HEK293 (cell line): ENCODE measurements at regions not wholly inside any gene's neighbourhood (a gene's known extent, or its start where the extent isn't known, plus 50 kb on each side); places are given as distances from the start of the nearest gene placed in this dataset.

Source experiments
- CTCF ChIA-PET: fragments of 350-600 bp; formaldehyde crosslinking; extraction: SDS; loops from one replicate; lab custom pipeline; 2021; ENCODE audit warnings: antibody characterized with exemption; lab: Yijun Ruan, JAX
- POLR2A ChIA-PET: fragments of 300-600 bp; formaldehyde crosslinking; extraction: SDS; loops from one replicate; lab custom pipeline; 2020; ENCODE audit warnings: antibody characterized with exemption, inconsistent platforms; lab: Yijun Ruan, JAX
- H3K27ac ChIP-seq: fragments of 200-500 bp; sonication (Bioruptor generic); 2 replicates; pipeline ENCODE4 v1.5.1; 2014; ENCODE audit warnings: low read depth, low read length, control low read depth, inconsistent platforms; ENCODE audit errors: extremely low read depth
- H3K36me3 ChIP-seq, 2 experiments: fragments of 200-500 bp in 1 of 2; sonication (Bioruptor generic) in 1 of 2; 1 replicate in 1 of 2; 2 replicates in 1 of 2; pipeline ENCODE4 v1.5.1; 2014 to 2017; ENCODE audit warnings: inconsistent platforms in 2 of 2, low read length in 2 of 2; ENCODE audit not compliant: control insufficient read depth in 2 of 2, insufficient read depth in 1 of 2
- H3K4me1 ChIP-seq: fragments of 200-500 bp; sonication (Bioruptor generic); 2 replicates; pipeline ENCODE4 v1.5.1; 2014; ENCODE audit warnings: mild to moderate bottlenecking, low read length, inconsistent platforms; ENCODE audit not compliant: control insufficient read depth, insufficient read depth
- H3K4me3 ChIP-seq: 2 replicates; pipeline ENCODE4 v1.5.1; 2011; ENCODE audit warnings: low read depth, mild to moderate bottlenecking, control low read depth, low read length, moderate library complexity
- H3K9me3 ChIP-seq: fragments of 200-500 bp; sonication (Bioruptor generic); 2 replicates; pipeline ENCODE4 v1.5.1; 2014; ENCODE audit warnings: low read depth, low read length, inconsistent platforms; ENCODE audit not compliant: control insufficient read depth, insufficient read depth
- AEBP2 ChIP-seq: fragments of 450-650 bp; formaldehyde crosslinking; IDR thresholded peaks from 2 replicates; pipeline ENCODE4 v1.5.1; 2016; ENCODE audit warnings: missing biosample characterization, missing genetic modification characterization, borderline replicate concordance
- ELK4 ChIP-seq: IDR thresholded peaks from 2 replicates; pipeline ENCODE4 v1.6.1; 2011; ENCODE audit warnings: mild to moderate bottlenecking, low read depth, low read length, borderline replicate concordance
- HOXD13 ChIP-seq: sonication (generic); formaldehyde crosslinking; IDR thresholded peaks from 2 replicates; pipeline ENCODE4 v1.8.0; 2022; ENCODE audit warnings: missing genetic modification reagents, borderline replicate concordance
- OVOL3 ChIP-seq: fragments of 450-650 bp; formaldehyde crosslinking; IDR thresholded peaks from 2 replicates; pipeline ENCODE4 v1.5.1; 2016; ENCODE audit warnings: missing biosample characterization, missing genetic modification characterization
- PRDM4 ChIP-seq: fragments of 450-650 bp; formaldehyde crosslinking; IDR thresholded peaks from 2 replicates; pipeline ENCODE4 v1.5.1; 2017; ENCODE audit warnings: missing biosample characterization, missing genetic modification characterization
- SALL2 ChIP-seq: fragments of 450-650 bp; formaldehyde crosslinking; IDR thresholded peaks from 2 replicates; pipeline ENCODE4 v1.5.0; 2017; ENCODE audit warnings: missing biosample characterization, mild to moderate bottlenecking, missing genetic modification characterization, borderline replicate concordance
- SP3 ChIP-seq: fragments of 450-650 bp; formaldehyde crosslinking; IDR thresholded peaks from 2 replicates; pipeline ENCODE4 v1.5.1; 2016; ENCODE audit warnings: missing biosample characterization, missing genetic modification characterization
- YY2 ChIP-seq: fragments of 450-650 bp; formaldehyde crosslinking; IDR thresholded peaks from 2 replicates; pipeline ENCODE4 v1.5.1; 2016; ENCODE audit warnings: missing biosample characterization, missing genetic modification characterization
- ZBTB21 ChIP-seq: fragments of 450-650 bp; formaldehyde crosslinking; IDR thresholded peaks from 2 replicates; pipeline ENCODE4 v1.5.1; 2017; ENCODE audit warnings: missing biosample characterization, missing genetic modification characterization
- ZBTB7A ChIP-seq: fragments of 450-650 bp; formaldehyde crosslinking; IDR thresholded peaks from 2 replicates; pipeline ENCODE4 v1.5.1; 2016; ENCODE audit warnings: low read depth, missing biosample characterization, missing genetic modification characterization
- ZNF114 ChIP-seq: fragments of 450-650 bp; formaldehyde crosslinking; IDR thresholded peaks from 2 replicates; pipeline ENCODE4 v1.5.0; 2017; ENCODE audit warnings: missing biosample characterization, missing genetic modification characterization
- ZNF146 ChIP-seq: fragments of 450-650 bp; formaldehyde crosslinking; IDR thresholded peaks from 2 replicates; pipeline ENCODE4 v1.5.1; 2016; ENCODE audit warnings: missing biosample characterization, missing genetic modification characterization
- ZNF2 ChIP-seq: fragments of 450-650 bp; formaldehyde crosslinking; IDR thresholded peaks from 2 replicates; pipeline ENCODE4 v1.5.1; 2016; ENCODE audit warnings: missing biosample characterization, missing genetic modification characterization
- ZNF266 ChIP-seq: fragments of 450-650 bp; formaldehyde crosslinking; IDR thresholded peaks from 2 replicates; pipeline ENCODE4 v1.5.1; 2016; ENCODE audit warnings: missing biosample characterization, missing genetic modification characterization, low read depth
- ZNF280D ChIP-seq: fragments of 450-650 bp; formaldehyde crosslinking; IDR thresholded peaks from 2 replicates; pipeline ENCODE4 v1.5.1; 2016; ENCODE audit warnings: missing biosample characterization, missing genetic modification characterization
- ZNF354C ChIP-seq: fragments of 450-650 bp; formaldehyde crosslinking; IDR thresholded peaks from 2 replicates; pipeline ENCODE4 v1.5.1; 2016; ENCODE audit warnings: missing biosample characterization, missing genetic modification characterization, low read depth, borderline replicate concordance
- ZNF362 ChIP-seq: fragments of 450-650 bp; formaldehyde crosslinking; IDR thresholded peaks from 2 replicates; pipeline ENCODE4 v1.5.1; 2016; ENCODE audit warnings: missing biosample characterization, missing genetic modification characterization
- ZNF423 ChIP-seq: fragments of 450-650 bp; formaldehyde crosslinking; IDR thresholded peaks from 2 replicates; pipeline ENCODE4 v1.5.1; 2016; ENCODE audit warnings: missing biosample characterization, missing genetic modification characterization
- ZNF596 ChIP-seq: fragments of 450-650 bp; IDR thresholded peaks from 2 replicates; pipeline ENCODE4 v1.5.0; 2018; ENCODE audit warnings: missing biosample characterization, mild to moderate bottlenecking, missing genetic modification characterization, moderate library complexity
- ZNF654 ChIP-seq: fragments of 450-650 bp; formaldehyde crosslinking; IDR thresholded peaks from 2 replicates; pipeline ENCODE4 v1.5.1; 2016; ENCODE audit warnings: low read depth, missing biosample characterization, missing genetic modification characterization
- ZNF704 ChIP-seq: fragments of 450-650 bp; formaldehyde crosslinking; IDR thresholded peaks from 2 replicates; pipeline ENCODE4 v1.5.1; 2016; ENCODE audit warnings: missing biosample characterization, missing genetic modification characterization
- ZNF768 ChIP-seq: fragments of 450-650 bp; formaldehyde crosslinking; IDR thresholded peaks from 2 replicates; pipeline ENCODE4 v1.5.1; 2018; ENCODE audit warnings: missing biosample characterization, mild to moderate bottlenecking, missing genetic modification characterization
- ZNF777 ChIP-seq: fragments of 450-650 bp; formaldehyde crosslinking; IDR thresholded peaks from 2 replicates; pipeline ENCODE4 v1.5.1; 2017; ENCODE audit warnings: missing biosample characterization, missing genetic modification characterization, borderline replicate concordance
- ZNF792 ChIP-seq: fragments of 450-650 bp; formaldehyde crosslinking; IDR thresholded peaks from 2 replicates; pipeline ENCODE4 v1.5.1; 2016; ENCODE audit warnings: missing biosample characterization, missing genetic modification characterization
- ZNF843 ChIP-seq: fragments of 450-650 bp; formaldehyde crosslinking; IDR thresholded peaks from 2 replicates; pipeline ENCODE4 v1.5.1; 2016; ENCODE audit warnings: missing biosample characterization, missing genetic modification characterization
- ZSCAN16 ChIP-seq: fragments of 450-650 bp; formaldehyde crosslinking; IDR thresholded peaks from 2 replicates; pipeline ENCODE4 v1.5.1; 2016; ENCODE audit warnings: missing biosample characterization, missing genetic modification characterization

GRCh38 chr4:60314416-60314815, 885.7 kb upstream of the ADGRL3 start:
- POLR2A ChIA-PET = interaction anchor here (0.5 kb wide), 1 partner anchor 610 kb away, joined by 4 read pairs; no protein-coding TSS in a partner anchor
- TF ChIP-seq SP3 (tag by site-specific recombination) (no peak), ELK4 (no peak), ZNF423 (no peak), HOXD13 (CRISPR knock-in tag) (no peak), AEBP2 (tag by site-specific recombination) (no peak), ZNF114 (tag by site-specific recombination) (no peak), YY2 (tag by site-specific recombination) (no peak), ZNF2 (tag by site-specific recombination) (no peak), ZNF768 (tag by site-specific recombination) (no peak), ZNF354C (tag by site-specific recombination) (no peak), ZNF266 (tag by site-specific recombination) (no peak), ZBTB21 (tag by site-specific recombination) (no peak), ZNF280D (tag by site-specific recombination) (no peak)
- CTCF ChIA-PET = no interaction called here
- no peaks in the 10 kb centered on the region for H3K9me3 ChIP-seq
- no peaks in the 10 kb centered on the region for H3K4me1 ChIP-seq
- H3K36me3 ChIP-seq = no peaks in the 10 kb centered on the region
- no peak overlapping the region for H3K27ac ChIP-seq
- no peak overlapping the region for H3K4me3 ChIP-seq

- H3K4me3 ChIP-seq = no peak overlapping the region
- POLR2A ChIA-PET = no interaction called here
- CTCF ChIA-PET = no interaction called here
- H3K9me3 ChIP-seq = no peaks in the 10 kb centered on the region
- no peak overlapping the region for H3K27ac ChIP-seq
- no peaks in the 10 kb centered on the region for H3K4me1 ChIP-seq
- H3K36me3 ChIP-seq = no peaks in the 10 kb centered on the region
- TF ChIP-seq PRDM4 (no peak), ZNF266 (tag by site-specific recombination) (no peak), ZNF777 (tag by site-specific recombination) (no peak), SALL2 (tag by site-specific recombination) (no peak), OVOL3 (tag by site-specific recombination) (no peak), ZNF843 (no peak), ZNF792 (no peak), ZNF654 (tag by site-specific recombination) (no peak), ZBTB7A (no peak), ZNF146 (no peak), ZNF704 (no peak), ZSCAN16 (no peak), ZNF596 (tag by site-specific recombination) (no peak), ZNF362 (tag by site-specific recombination) (no peak), ZNF354C (tag by site-specific recombination) (no peak)
Measured at GRCh38 chr4:60315586-60315985, 884.5 kb upstream of the ADGRL3 start.
